Heart left ventricle (tissue), 16 donors: ENCODE measurements at regions not wholly inside any gene's neighbourhood (a gene's known extent, or its start where the extent isn't known, plus 50 kb on each side); places are given as distances from the start of the nearest gene placed in this dataset.

Source experiments
- ATAC-seq, 4 donors: fragments of 200-7000 bp; cut with Tn5 transposase; one replicate each; pipeline ENCODE4 v1.9.1; 2020 to 2022; ENCODE audit warnings: moderate library complexity in 4 of 4, mild to moderate bottlenecking in 3 of 4, moderate number of reproducible peaks in 1 of 4
- DNase-seq, 5 donors: peaks; one replicate each; pipeline ENCODE4 v3.0.0-alpha.2; 2020
- H3K27ac ChIP-seq, 12 donors: fragments of 200-600 bp; sonication (generic) in 4 of 12; one replicate each; pipeline versions ENCODE4 v1.5.0 to v1.8.0; 2016 to 2022; ENCODE audit warnings: mild to moderate bottlenecking in 2 of 12
- H3K27me3 ChIP-seq, 9 donors: fragments of 200-600 bp; sonication (generic) in 2 of 9; one replicate each; pipeline versions ENCODE4 v1.5.1 to v1.8.0; 2016 to 2022; ENCODE audit warnings: mild to moderate bottlenecking in 3 of 9
- H3K36me3 ChIP-seq, 9 donors: fragments of 200-600 bp; sonication (generic) in 2 of 9; one replicate each; pipeline versions ENCODE4 v1.5.0 to v1.8.0; 2018 to 2022; ENCODE audit warnings: mild to moderate bottlenecking in 2 of 9
- H3K4me1 ChIP-seq, 12 donors: fragments of 200-600 bp; sonication (generic) in 4 of 12; one replicate each; pipeline versions ENCODE4 v1.5.0 to v1.8.0; 2016 to 2022; ENCODE audit warnings: mild to moderate bottlenecking in 3 of 12
- H3K4me3 ChIP-seq, 12 donors: fragments of 200-600 bp; sonication (generic) in 4 of 12; one replicate each; pipeline versions ENCODE4 v1.5.0 to v1.8.0; 2017 to 2022; ENCODE audit warnings: mild to moderate bottlenecking in 9 of 12, moderate library complexity in 4 of 12
- H3K9me3 ChIP-seq, 12 donors: fragments of 200-600 bp; sonication (generic) in 4 of 12; one replicate each; pipeline versions ENCODE4 v1.5.0 to v1.8.0; 2016 to 2022; ENCODE audit warnings: mild to moderate bottlenecking in 1 of 12
- CTCF ChIP-seq, 12 donors: fragments of 200-600 bp; sonication (generic) in 4 of 12; IDR thresholded peaks; one replicate each; pipeline versions ENCODE4 v1.5.0 to v1.8.0; 2018 to 2022; ENCODE audit warnings: antibody characterized with exemption in 12 of 12, mild to moderate bottlenecking in 5 of 12
- POLR2A ChIP-seq, 2 donors: fragments of 450-650 bp; IDR thresholded peaks; one replicate each; pipeline ENCODE4 v1.6.1; 2017; ENCODE audit warnings: antibody characterized with exemption in 2 of 2, mild to moderate bottlenecking in 2 of 2, moderate library complexity in 2 of 2
- WGBS, 4 donors: extraction: QIAGEN DNeasy Blood & Tissue Kit in 2 of 4; methylation state at CpG; one replicate each; pipeline versions ENCODE4 v1.1.5 to v1.1.7; 2013 to 2018; 5-methylcytosine and 5-hydroxymethylcytosine counted together
- intact Hi-C, 10 donors: fragments of 100-400 bp; cut with DNase I; formaldehyde crosslinking; loops; one replicate each; pipeline versions ENCODE4 v1.11.1 to v1.14.2; 2022
- donor health status: ischemic (EF 13 %, LVEDD 7.1; RV severe dilation, severe dysfunction).
- donor health status: healthy with polysubstance abuse.
- donor health status: DM: no; HTN: yes; CAD: no.
- donor health status: DM: no; HTN: no; CAD: no.
- donor health status: ischemic (EF 25% LVEDD 6.9; RV normal size, moderate dysfunction).
- donor health status: ischemic (EF 25% LVEDD 5.7; RV mildly dilated, moderate dysfunction).
- donor health status: healthy.
- donor health status: DM: yes; HTN: yes; CAD: no.
- donor health status: ischemic (EF 35%, LVEDD 5.7; RV mildly dilated, moderate dysfunction).
- donor health status: nonischemic (EF 11% LVEDD 7.7; RV severe dilation, severe dysfunction).
- donor health status: DM: yes; HTN: yes; CAD: no.
- donor health status: PGD.
- donor health status: ischemic (EF 29% LVEDD 5.4; RV normal size, mild dysfunction).
- donor health status: nonischemic (EF 23%, LVEDD 6.1; RV moderate dilation, normal function).

GRCh38 chr10:10658172-10658785 is 359.4 kb upstream of the CELF2 start:
- intact Hi-C loops: no loop called here

GRCh38 chr10:10660054-10660453 is 357.6 kb upstream of the CELF2 start:
- DNase-seq (no peak), ATAC-seq (no peak)
- 97 to 100% (median 99%) methylated on average over 1 of the region's 1 CpG for WGBS, 4 donors
- intact Hi-C loops: loop anchor here in 1 of 10 donors (10.0 kb wide), 1 partner anchor 135 kb away; no protein-coding TSS in a partner anchor
- no peak for TF ChIP-seq CTCF (IDR thresholded peaks at IDR 0.05)
- no peak for TF ChIP-seq POLR2A (IDR thresholded peaks at IDR 0.05)
- Histone ChIP-seq H3K27ac (no peak overlapping the region), H3K4me1 (peaks cover 0 to 31% (median 0%) of the 10 kb centered on the region in 12 donors), H3K27me3 (no peaks in the 10 kb centered on the region), H3K4me3 (no peak overlapping the region), H3K9me3 (peaks cover 0 to 11% (median 0%) of the 10 kb centered on the region in 12 donors), H3K36me3 (no peaks in the 10 kb centered on the region)

More at GRCh38 chr10:10658172-10658785, 359.4 kb upstream of the CELF2 start:
- ATAC-seq (no peak), DNase-seq (no peak)
- H3K36me3 ChIP-seq: no peaks in the 10 kb centered on the region
- peaks cover 0 to 11% (median 0%) of the 10 kb centered on the region in 12 donors for H3K9me3 ChIP-seq
- no peak overlapping the region for H3K4me3 ChIP-seq
- TF ChIP-seq CTCF (IDR thresholded peaks at IDR 0.05): no peak
- TF ChIP-seq POLR2A (IDR thresholded peaks at IDR 0.05): no peak
- H3K27ac ChIP-seq: peak overlapping the region in 6 of 12 donors; percentile 3 to 64 (median 12)
- peaks cover 0 to 26% (median 0%) of the 10 kb centered on the region in 12 donors for H3K4me1 ChIP-seq
- H3K27me3 ChIP-seq: no peaks in the 10 kb centered on the region

GRCh38 chr10:10661176-10661575 is 356.5 kb upstream of the CELF2 start:
- WGBS, 4 donors: 60 to 81% (median 73%) methylated on average over 4 of the region's 4 CpGs
- Histone ChIP-seq H3K4me1 (peaks cover 0 to 33% (median 6%) of the 10 kb centered on the region in 12 donors), H3K9me3 (peaks cover 0 to 11% (median 0%) of the 10 kb centered on the region in 12 donors), H3K4me3 (no peak overlapping the region), H3K27me3 (no peaks in the 10 kb centered on the region), H3K27ac (no peak overlapping the region), H3K36me3 (no peaks in the 10 kb centered on the region)
- no peak for ATAC-seq
- DNase-seq: no peak
- TF ChIP-seq POLR2A (IDR thresholded peaks at IDR 0.05) (no peak), CTCF (IDR thresholded peaks at IDR 0.05) (no peak)
- intact Hi-C loops: loop anchor here in 1 of 10 donors (10.0 kb wide), 1 partner anchor 136 kb away; no protein-coding TSS in a partner anchor

GRCh38 chr10:10662716-10663408 is 354.8 kb upstream of the CELF2 start:
- 54 to 71% (median 68%) methylated on average over 6 of the region's 6 CpGs for WGBS, 4 donors
- intact Hi-C loops: loop anchor here in 1 of 10 donors (10.0 kb wide), 1 partner anchor 138 kb away; no protein-coding TSS in a partner anchor
- peak in 2 of 4 donors; percentile 39 to 58 for ATAC-seq

More at GRCh38 chr10:10662716-10663408, 354.8 kb upstream of the CELF2 start:
- DNase-seq: no peak
- TF ChIP-seq CTCF (IDR thresholded peaks at IDR 0.05) (no peak), POLR2A (IDR thresholded peaks at IDR 0.05) (no peak)
- Histone ChIP-seq H3K27me3 (no peaks in the 10 kb centered on the region), H3K9me3 (peaks cover 0 to 9% (median 0%) of the 10 kb centered on the region in 12 donors), H3K27ac (peak overlapping the region in 9 of 12 donors; percentile 17 to 56 (median 42)), H3K36me3 (no peaks in the 10 kb centered on the region), H3K4me1 (peaks cover 0 to 34% (median 6%) of the 10 kb centered on the region in 12 donors), H3K4me3 (no peak overlapping the region)
